ENCODE measurements at regions not wholly inside any gene's neighbourhood (a gene's known extent, or its start where the extent isn't known, plus 50 kb on each side); places are given as distances from the start of the nearest gene placed in this dataset.

DNA sequence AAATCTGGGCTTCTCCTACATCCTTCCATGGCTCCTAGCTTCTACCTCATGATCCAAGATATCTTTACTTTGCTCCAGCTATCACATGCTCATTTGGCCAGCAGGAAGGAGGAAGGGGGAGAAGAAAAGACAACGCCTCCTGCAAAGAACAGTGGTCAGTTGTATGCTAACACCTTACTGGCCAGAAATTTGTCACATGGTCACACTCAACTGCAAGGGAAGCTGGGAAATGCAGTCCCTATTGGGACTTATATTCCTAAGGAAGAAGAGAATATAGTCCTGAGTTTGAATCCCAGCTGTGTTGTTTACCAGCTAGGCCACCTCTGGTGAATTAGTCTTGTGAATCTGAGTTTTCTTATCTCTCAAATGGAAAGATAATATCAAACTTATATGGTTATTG, 272.0 kb downstream of the BLID start:
- H3K36me3 ChIP-seq (ENCODE audit: insufficient read depth, low read length): no peaks in the 10 kb centered on the region
- H3K4me3 ChIP-seq (ENCODE audit: low read depth in 1 of 2, low read length in 2 of 2): no peak overlapping the region
- H3K4me1 ChIP-seq (ENCODE audit: insufficient read depth, low read length): no peaks in the 10 kb centered on the region
- no peak overlapping the region for H3K27ac ChIP-seq (ENCODE audit: low read depth, low read length)
- H3K9me3 ChIP-seq (ENCODE audit: low read length): no peaks in the 10 kb centered on the region
- no peaks in the 10 kb centered on the region for H3K27me3 ChIP-seq (ENCODE audit: control insufficient read depth in 1 of 2, insufficient read depth in 2 of 2, low read length in 2 of 2)
- no peak overlapping the region for H3K9ac ChIP-seq (ENCODE audit: low read length)

GRCh38 chr11:121842192-121842585, 273.8 kb downstream of the BLID start:
- H3K4me3 ChIP-seq (ENCODE audit: low read depth in 1 of 2, low read length in 2 of 2): no peak overlapping the region
- no peak overlapping the region for H3K27ac ChIP-seq (ENCODE audit: low read depth, low read length)
- H3K9ac ChIP-seq (ENCODE audit: low read length): no peak overlapping the region
- no peaks in the 10 kb centered on the region for H3K4me1 ChIP-seq (ENCODE audit: insufficient read depth, low read length)
- no peaks in the 10 kb centered on the region for H3K36me3 ChIP-seq (ENCODE audit: insufficient read depth, low read length)
- no peaks in the 10 kb centered on the region for H3K27me3 ChIP-seq (ENCODE audit: control insufficient read depth in 1 of 2, insufficient read depth in 2 of 2, low read length in 2 of 2)
- no peaks in the 10 kb centered on the region for H3K9me3 ChIP-seq (ENCODE audit: low read length)

GRCh38 chr11:121841487-121842191, 274.4 kb downstream of the BLID start:
- H3K9ac ChIP-seq (ENCODE audit: low read length): no peak overlapping the region
- no peak overlapping the region for H3K27ac ChIP-seq (ENCODE audit: low read depth, low read length)
- no peaks in the 10 kb centered on the region for H3K9me3 ChIP-seq (ENCODE audit: low read length)
- no peaks in the 10 kb centered on the region for H3K4me1 ChIP-seq (ENCODE audit: insufficient read depth, low read length)
- no peaks in the 10 kb centered on the region for H3K36me3 ChIP-seq (ENCODE audit: insufficient read depth, low read length)
- H3K27me3 ChIP-seq (ENCODE audit: control insufficient read depth in 1 of 2, insufficient read depth in 2 of 2, low read length in 2 of 2): no peaks in the 10 kb centered on the region
- H3K4me3 ChIP-seq (ENCODE audit: low read depth in 1 of 2, low read length in 2 of 2): no peak overlapping the region

GRCh38 chr11:121839781-121840180, 276.2 kb downstream of the BLID start:
- H3K4me3 ChIP-seq (ENCODE audit: low read depth in 1 of 2, low read length in 2 of 2): no peak overlapping the region
- H3K9ac ChIP-seq (ENCODE audit: low read length): no peak overlapping the region
- no peaks in the 10 kb centered on the region for H3K4me1 ChIP-seq (ENCODE audit: insufficient read depth, low read length)
- no peaks in the 10 kb centered on the region for H3K27me3 ChIP-seq (ENCODE audit: control insufficient read depth in 1 of 2, insufficient read depth in 2 of 2, low read length in 2 of 2)
- no peak overlapping the region for H3K27ac ChIP-seq (ENCODE audit: low read depth, low read length)
- no peaks in the 10 kb centered on the region for H3K9me3 ChIP-seq (ENCODE audit: low read length)
- H3K36me3 ChIP-seq (ENCODE audit: insufficient read depth, low read length): no peaks in the 10 kb centered on the region

- Histone ChIP-seq H3K27ac (ENCODE audit: low read depth, low read length) (no peak overlapping the region), H3K9ac (ENCODE audit: low read length) (no peak overlapping the region)
Observed at GRCh38 chr11:121838571-121838970, 277.4 kb downstream of the BLID start.

DNA sequence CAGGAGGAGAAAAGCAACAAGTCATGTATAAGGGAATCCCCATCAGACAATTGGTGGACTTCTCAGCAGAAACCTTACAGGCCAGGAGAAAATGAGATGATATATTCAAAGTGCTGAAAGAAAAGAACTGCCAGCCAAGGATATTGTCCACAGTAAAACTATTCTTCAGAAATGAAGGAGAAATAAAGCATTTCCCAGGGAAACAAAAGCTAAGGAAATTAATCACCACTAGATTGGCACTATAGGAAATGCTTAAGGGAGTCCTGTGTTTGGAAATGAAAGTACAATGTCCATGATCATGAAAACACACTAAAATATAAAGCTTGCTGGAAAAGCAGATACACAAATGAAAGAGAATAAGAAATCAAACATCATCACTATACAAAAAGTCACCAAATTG, 282.0 kb downstream of the BLID start:
- Histone ChIP-seq H3K9ac (ENCODE audit: low read length) (no peak overlapping the region), H3K9me3 (ENCODE audit: low read length) (no peaks in the 10 kb centered on the region), H3K4me3 (ENCODE audit: low read depth in 1 of 2, low read length in 2 of 2) (no peak overlapping the region), H3K36me3 (ENCODE audit: insufficient read depth, low read length) (no peaks in the 10 kb centered on the region), H3K27me3 (ENCODE audit: control insufficient read depth in 1 of 2, insufficient read depth in 2 of 2, low read length in 2 of 2) (no peaks in the 10 kb centered on the region), H3K4me1 (ENCODE audit: insufficient read depth, low read length) (no peaks in the 10 kb centered on the region), H3K27ac (ENCODE audit: low read depth, low read length) (no peak overlapping the region)

More at GRCh38 chr11:121838571-121838970, 277.4 kb downstream of the BLID start:
- no peaks in the 10 kb centered on the region for H3K9me3 ChIP-seq (ENCODE audit: low read length)
- H3K4me1 ChIP-seq (ENCODE audit: insufficient read depth, low read length): no peaks in the 10 kb centered on the region
- H3K27me3 ChIP-seq (ENCODE audit: control insufficient read depth in 1 of 2, insufficient read depth in 2 of 2, low read length in 2 of 2): no peaks in the 10 kb centered on the region
- no peaks in the 10 kb centered on the region for H3K36me3 ChIP-seq (ENCODE audit: insufficient read depth, low read length)
- no peak overlapping the region for H3K4me3 ChIP-seq (ENCODE audit: low read depth in 1 of 2, low read length in 2 of 2)

- no peak overlapping the region for H3K27ac ChIP-seq (ENCODE audit: low read depth, low read length)
- no peaks in the 10 kb centered on the region for H3K27me3 ChIP-seq (ENCODE audit: control insufficient read depth in 1 of 2, insufficient read depth in 2 of 2, low read length in 2 of 2)
- no peaks in the 10 kb centered on the region for H3K36me3 ChIP-seq (ENCODE audit: insufficient read depth, low read length)
- no peak overlapping the region for H3K9ac ChIP-seq (ENCODE audit: low read length)
- no peaks in the 10 kb centered on the region for H3K9me3 ChIP-seq (ENCODE audit: low read length)
- no peaks in the 10 kb centered on the region for H3K4me1 ChIP-seq (ENCODE audit: insufficient read depth, low read length)
- no peak overlapping the region for H3K4me3 ChIP-seq (ENCODE audit: low read depth in 1 of 2, low read length in 2 of 2)
Observed at GRCh38 chr11:121829159-121829643, 286.8 kb downstream of the BLID start.

GRCh38 chr11:121814962-121815361, 301.1 kb downstream of the BLID start:
- Histone ChIP-seq H3K36me3 (ENCODE audit: insufficient read depth, low read length) (no peaks in the 10 kb centered on the region), H3K4me3 (ENCODE audit: low read depth in 1 of 2, low read length in 2 of 2) (no peak overlapping the region), H3K27ac (ENCODE audit: low read depth, low read length) (no peak overlapping the region), H3K9ac (ENCODE audit: low read length) (no peak overlapping the region), H3K9me3 (ENCODE audit: low read length) (peaks cover 4% of the 10 kb centered on the region), H3K27me3 (ENCODE audit: control insufficient read depth in 1 of 2, insufficient read depth in 2 of 2, low read length in 2 of 2) (no peaks in the 10 kb centered on the region), H3K4me1 (ENCODE audit: insufficient read depth, low read length) (peaks cover 5% of the 10 kb centered on the region)

DNA sequence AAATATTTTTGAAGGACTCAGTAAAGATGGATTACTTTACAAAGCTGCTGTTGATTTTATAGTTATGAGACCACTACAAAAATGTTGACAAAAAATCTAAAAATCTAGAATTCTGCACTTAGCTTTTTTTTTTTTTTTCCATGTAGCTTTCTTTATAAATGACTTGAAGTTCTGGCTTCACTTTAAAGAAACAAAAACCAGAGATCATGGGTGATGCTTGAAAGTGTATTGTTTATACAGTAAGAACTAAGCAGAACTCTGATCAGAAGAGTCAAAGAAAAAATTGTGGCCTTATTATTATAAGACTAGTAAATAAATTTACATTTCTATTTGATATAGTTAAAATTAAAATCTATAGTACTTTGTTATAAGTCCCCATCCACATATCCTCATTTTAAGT, 301.7 kb downstream of the BLID start:
- Histone ChIP-seq H3K36me3 (ENCODE audit: insufficient read depth, low read length) (no peaks in the 10 kb centered on the region), H3K9ac (ENCODE audit: low read length) (no peak overlapping the region), H3K27me3 (ENCODE audit: control insufficient read depth in 1 of 2, insufficient read depth in 2 of 2, low read length in 2 of 2) (no peaks in the 10 kb centered on the region), H3K27ac (ENCODE audit: low read depth, low read length) (no peak overlapping the region), H3K9me3 (ENCODE audit: low read length) (peaks cover 4% of the 10 kb centered on the region), H3K4me3 (ENCODE audit: low read depth in 1 of 2, low read length in 2 of 2) (no peak overlapping the region), H3K4me1 (ENCODE audit: insufficient read depth, low read length) (peaks cover 12% of the 10 kb centered on the region)

DNA sequence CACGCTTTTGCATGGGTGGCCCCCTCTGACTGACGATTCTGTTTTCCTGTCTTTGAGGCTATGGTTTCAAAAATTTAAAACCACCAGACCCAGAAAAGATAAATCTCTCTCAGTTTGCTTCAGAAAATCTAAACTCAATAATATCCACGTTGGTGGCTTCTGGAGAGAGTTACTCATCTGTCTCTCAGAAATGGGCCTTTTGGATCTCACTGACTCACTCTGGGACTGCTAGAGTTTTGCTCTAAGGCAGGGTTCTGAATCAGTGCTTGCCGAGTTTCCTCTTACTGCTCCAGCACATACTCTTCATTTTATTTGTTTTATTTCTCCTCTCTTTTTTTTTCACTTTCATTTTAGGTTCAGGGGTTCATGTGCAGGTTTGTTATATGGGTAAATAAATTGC, 305.7 kb downstream of the BLID start:
- H3K27ac ChIP-seq (ENCODE audit: low read depth, low read length): peak overlapping the region; percentile 32

GRCh38 chr11:121808096-121808495, 307.9 kb downstream of the BLID start:
- Histone ChIP-seq H3K4me1 (ENCODE audit: insufficient read depth, low read length) (peaks cover 15% of the 10 kb centered on the region), H3K36me3 (ENCODE audit: insufficient read depth, low read length) (no peaks in the 10 kb centered on the region), H3K9me3 (ENCODE audit: low read length) (peaks cover 4% of the 10 kb centered on the region), H3K27me3 (ENCODE audit: control insufficient read depth in 1 of 2, insufficient read depth in 2 of 2, low read length in 2 of 2) (no peaks in the 10 kb centered on the region), H3K4me3 (ENCODE audit: low read depth in 1 of 2, low read length in 2 of 2) (no peak overlapping the region), H3K27ac (ENCODE audit: low read depth, low read length) (no peak overlapping the region), H3K9ac (ENCODE audit: low read length) (no peak overlapping the region)

More for the DNA sequence above, 305.7 kb downstream of the BLID start:
- Histone ChIP-seq H3K4me3 (ENCODE audit: low read depth in 1 of 2, low read length in 2 of 2) (no peak overlapping the region), H3K4me1 (ENCODE audit: insufficient read depth, low read length) (peaks cover 12% of the 10 kb centered on the region), H3K27me3 (ENCODE audit: control insufficient read depth in 1 of 2, insufficient read depth in 2 of 2, low read length in 2 of 2) (no peaks in the 10 kb centered on the region), H3K9ac (ENCODE audit: low read length) (no peak overlapping the region), H3K36me3 (ENCODE audit: insufficient read depth, low read length) (no peaks in the 10 kb centered on the region), H3K9me3 (ENCODE audit: low read length) (peaks cover 4% of the 10 kb centered on the region)

- H3K36me3 ChIP-seq (ENCODE audit: insufficient read depth, low read length): no peaks in the 10 kb centered on the region
- H3K9ac ChIP-seq (ENCODE audit: low read length): no peak overlapping the region
- H3K4me1 ChIP-seq (ENCODE audit: insufficient read depth, low read length): peaks cover 15% of the 10 kb centered on the region
- no peak overlapping the region for H3K27ac ChIP-seq (ENCODE audit: low read depth, low read length)
- peaks cover 4% of the 10 kb centered on the region for H3K9me3 ChIP-seq (ENCODE audit: low read length)
- H3K27me3 ChIP-seq (ENCODE audit: control insufficient read depth in 1 of 2, insufficient read depth in 2 of 2, low read length in 2 of 2): no peaks in the 10 kb centered on the region
- H3K4me3 ChIP-seq (ENCODE audit: low read depth in 1 of 2, low read length in 2 of 2): no peak overlapping the region
Observed at GRCh38 chr11:121807051-121807450, 309.0 kb downstream of the BLID start.

Data from muscle layer of colon (tissue), 2 donors.